WTC11 (cell line): ENCODE measurements at regions not wholly inside any gene's neighbourhood (a gene's known extent, or its start where the extent isn't known, plus 50 kb on each side); places are given as distances from the start of the nearest gene placed in this dataset.

Source experiments
- CTCF ChIP-seq: fragments of 200-600 bp; IDR thresholded peaks from 2 replicates; pipeline ENCODE4 v1.8.0; 2022; ENCODE audit warnings: antibody characterized with exemption
- PRDM15 ChIP-seq: sonication (generic); formaldehyde crosslinking; IDR thresholded peaks from 2 replicates; pipeline ENCODE4 v1.8.0; 2022; ENCODE audit warnings: missing genetic modification reagents
- ZBTB43 ChIP-seq: sonication (generic); formaldehyde crosslinking; IDR thresholded peaks from 2 replicates; pipeline ENCODE4 v1.8.1; 2023; ENCODE audit warnings: mild to moderate bottlenecking, missing genetic modification reagents
- ZNF232 ChIP-seq: sonication (generic); formaldehyde crosslinking; IDR thresholded peaks from 2 replicates; pipeline ENCODE4 v1.8.0; 2022; ENCODE audit warnings: mild to moderate bottlenecking, missing genetic modification reagents
- TF ChIP-seq, protein P1 (sequence below): sonication (generic); formaldehyde crosslinking; IDR thresholded peaks from 2 replicates; pipeline ENCODE4 v1.8.1; 2023; ENCODE audit warnings: mild to moderate bottlenecking, missing genetic modification reagents

- no peak for TF ChIP-seq ZBTB43 (CRISPR knock-in tag)
- no peak for TF ChIP-seq CTCF
- no peak for TF ChIP-seq ZNF232 (CRISPR knock-in tag)
- no peak for TF ChIP-seq PRDM15 (CRISPR knock-in tag)
- TF ChIP-seq, protein P1, sequence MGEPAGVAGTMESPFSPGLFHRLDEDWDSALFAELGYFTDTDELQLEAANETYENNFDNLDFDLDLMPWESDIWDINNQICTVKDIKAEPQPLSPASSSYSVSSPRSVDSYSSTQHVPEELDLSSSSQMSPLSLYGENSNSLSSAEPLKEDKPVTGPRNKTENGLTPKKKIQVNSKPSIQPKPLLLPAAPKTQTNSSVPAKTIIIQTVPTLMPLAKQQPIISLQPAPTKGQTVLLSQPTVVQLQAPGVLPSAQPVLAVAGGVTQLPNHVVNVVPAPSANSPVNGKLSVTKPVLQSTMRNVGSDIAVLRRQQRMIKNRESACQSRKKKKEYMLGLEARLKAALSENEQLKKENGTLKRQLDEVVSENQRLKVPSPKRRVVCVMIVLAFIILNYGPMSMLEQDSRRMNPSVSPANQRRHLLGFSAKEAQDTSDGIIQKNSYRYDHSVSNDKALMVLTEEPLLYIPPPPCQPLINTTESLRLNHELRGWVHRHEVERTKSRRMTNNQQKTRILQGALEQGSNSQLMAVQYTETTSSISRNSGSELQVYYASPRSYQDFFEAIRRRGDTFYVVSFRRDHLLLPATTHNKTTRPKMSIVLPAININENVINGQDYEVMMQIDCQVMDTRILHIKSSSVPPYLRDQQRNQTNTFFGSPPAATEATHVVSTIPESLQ (CRISPR knock-in tag), result no peak
Observed at GRCh38 chr12:124210991-124211577, 83.8 kb upstream of the RFLNA start.
